Erythroblast (primary cell): ENCODE measurements at regions not wholly inside any gene's neighbourhood (a gene's known extent, or its start where the extent isn't known, plus 50 kb on each side); places are given as distances from the start of the nearest gene placed in this dataset.

Experiments used
- GATA1 ChIP-seq: IDR thresholded peaks from 2 replicates; pipeline ENCODE4 v1.6.1; 2011; ENCODE audit warnings: low read depth, mild to moderate bottlenecking, control low read depth, low read length, moderate library complexity
- POLR2A ChIP-seq: IDR thresholded peaks from 2 replicates; pipeline ENCODE4 v1.6.1; 2011; ENCODE audit warnings: mild to moderate bottlenecking, low read length

- TF ChIP-seq POLR2A = no peak
- no peak for TF ChIP-seq GATA1
These were observed 374.9 kb upstream of the PBX1 start for GRCh38 chr1:164183854-164184635.
